BJ (cell line): ENCODE measurements at regions not wholly inside any gene's neighbourhood (a gene's known extent, or its start where the extent isn't known, plus 50 kb on each side); places are given as distances from the start of the nearest gene placed in this dataset.

ENCODE experiments used
- CTCF ChIA-PET: fragments of 350-600 bp; formaldehyde crosslinking; extraction: SDS; loops from one replicate; lab custom pipeline; 2021; ENCODE audit warnings: antibody characterized with exemption, inconsistent platforms; lab: Yijun Ruan, JAX
- POLR2A ChIA-PET: fragments of 300-600 bp; sonication (Branson Sonifier 250); formaldehyde crosslinking; extraction: SDS; loops from one replicate; lab custom pipeline; 2021; ENCODE audit warnings: antibody characterized with exemption; lab: Charles Lee
- DNase-seq: peaks from one replicate; pipeline ENCODE4 v3.0.0-alpha.2; 2011; ENCODE audit warnings: low read depth
- H3K27me3 ChIP-seq: 2 replicates; pipeline ENCODE4 v1.6.0; 2011; ENCODE audit warnings: low read length; ENCODE audit not compliant: control insufficient read depth, insufficient read depth
- H3K36me3 ChIP-seq: 2 replicates; pipeline ENCODE4 v1.5.1; 2011; ENCODE audit warnings: low read length; ENCODE audit not compliant: control insufficient read depth, insufficient read depth
- H3K4me3 ChIP-seq: 2 replicates; pipeline ENCODE4 v1.5.1; 2011; ENCODE audit warnings: low read depth, mild to moderate bottlenecking, control low read depth, low read length
- CTCF ChIP-seq: IDR thresholded peaks from 2 replicates; pipeline ENCODE4 v1.5.1; 2011; ENCODE audit warnings: low read depth, mild to moderate bottlenecking, control low read depth, inconsistent platforms, low read length, moderate library complexity; ENCODE audit not compliant: insufficient read depth

GRCh38 chr20:43803276-43803675 is 76.5 kb upstream of the GTSF1L start:
- Histone ChIP-seq H3K36me3 (no peaks in the 10 kb centered on the region), H3K27me3 (0 out of 2 replicates have a peak, but pooled peaks cover 2% of the 10 kb centered on the region), H3K4me3 (no peak overlapping the region)
- TF ChIP-seq CTCF = no peak
- no peak for DNase-seq
- POLR2A ChIA-PET = no interaction called here
- CTCF ChIA-PET = interaction anchor here (0.6 kb wide), 1 partner anchor 128 kb away, joined by 4 read pairs; no protein-coding TSS in a partner anchor

- CTCF ChIA-PET = interaction anchor here (1.1 kb wide), 1 partner anchor 30 kb away, joined by 3 read pairs; no protein-coding TSS in a partner anchor
- TF ChIP-seq CTCF = no peak
- no peak for DNase-seq
- H3K4me3 ChIP-seq = no peak overlapping the region
- no peaks in the 10 kb centered on the region for H3K36me3 ChIP-seq
- POLR2A ChIA-PET = no interaction called here
- H3K27me3 ChIP-seq = 0 out of 2 replicates have a peak, but pooled peaks cover 2% of the 10 kb centered on the region
Measured at GRCh38 chr20:43800186-43800585, 73.4 kb upstream of the GTSF1L start.

- no peak for DNase-seq
- POLR2A ChIA-PET = no interaction called here
- CTCF ChIA-PET = interaction anchor here (0.6 kb wide), 1 partner anchor 43 kb away, joined by 4 read pairs; no protein-coding TSS in a partner anchor
Measured at GRCh38 chr20:43799741-43800140, 72.9 kb upstream of the GTSF1L start.

GRCh38 chr20:43799150-43799711 is 72.4 kb upstream of the GTSF1L start:
- POLR2A ChIA-PET = interaction anchor here (0.7 kb wide), 1 partner anchor 37 kb away, joined by 4 read pairs; no protein-coding TSS in a partner anchor
- Histone ChIP-seq H3K4me3 (no peak overlapping the region), H3K36me3 (no peaks in the 10 kb centered on the region), H3K27me3 (0 out of 2 replicates have a peak, but pooled peaks cover 2% of the 10 kb centered on the region)
- CTCF ChIA-PET = interaction anchor here (0.6 kb wide), 1 partner anchor 43 kb away, joined by 4 read pairs; no protein-coding TSS in a partner anchor
- no peak for DNase-seq
- TF ChIP-seq CTCF = no peak

More at GRCh38 chr20:43799741-43800140, 72.9 kb upstream of the GTSF1L start:
- 0 out of 2 replicates have a peak, but pooled peaks cover 2% of the 10 kb centered on the region for H3K27me3 ChIP-seq
- H3K36me3 ChIP-seq = no peaks in the 10 kb centered on the region
- TF ChIP-seq CTCF = no peak
- H3K4me3 ChIP-seq = no peak overlapping the region

- Histone ChIP-seq H3K4me3 (no peak overlapping the region), H3K27me3 (0 out of 2 replicates have a peak, but pooled peaks cover 2% of the 10 kb centered on the region), H3K36me3 (no peaks in the 10 kb centered on the region)
- DNase-seq = no peak
- POLR2A ChIA-PET = interaction anchor here (0.7 kb wide), 1 partner anchor 37 kb away, joined by 4 read pairs; no protein-coding TSS in a partner anchor
- CTCF ChIA-PET = no interaction called here
- no peak for TF ChIP-seq CTCF
Measured at GRCh38 chr20:43798291-43799149, 71.7 kb upstream of the GTSF1L start.
